Liver (tissue), 3 donors: ENCODE measurements at regions not wholly inside any gene's neighbourhood (a gene's known extent, or its start where the extent isn't known, plus 50 kb on each side); places are given as distances from the start of the nearest gene placed in this dataset.

Experiments used
- ATF3 ChIP-seq: IDR thresholded peaks from 2 replicates; pipeline ENCODE4 v1.6.1; 2016; ENCODE audit warnings: antibody characterized with exemption
- CTCF ChIP-seq: fragments of 150-350 bp; IDR thresholded peaks from 2 replicates; pipeline ENCODE4 v1.5.1; 2017; ENCODE audit warnings: improper control_type of control experiment, low read depth, low read length; ENCODE audit not compliant: missing input control
- JUND ChIP-seq, 2 donors: IDR thresholded peaks; 2 replicates each; pipeline ENCODE4 v1.6.1; 2016; ENCODE audit warnings: antibody characterized with exemption in 2 of 2
- TAF1 ChIP-seq: conservative IDR thresholded peaks from 2 replicates; pipeline ENCODE4 v1.6.1; 2016; ENCODE audit warnings: antibody characterized with exemption, mild to moderate bottlenecking
- ZBTB33 ChIP-seq: IDR thresholded peaks from 2 replicates; pipeline ENCODE4 v1.6.1; 2016; ENCODE audit warnings: antibody characterized with exemption
- donor health status: healthy.
- donor health status: healthy.

GRCh38 chr2:126798276-126799140 lies 100.2 kb upstream of the TEX51 start:
- TF ChIP-seq CTCF (no peak), TAF1 (no peak), ATF3 (no peak), ZBTB33 (no peak), JUND (IDR thresholded peaks at IDR 0.05) (no peak)
